Endothelial cell of umbilical vein (primary cell): ENCODE measurements at regions not wholly inside any gene's neighbourhood (a gene's known extent, or its start where the extent isn't known, plus 50 kb on each side); places are given as distances from the start of the nearest gene placed in this dataset.

ENCODE experiments used
- EZH2 ChIP-seq: IDR thresholded peaks from 2 replicates; pipeline ENCODE4 v1.6.1; 2012; ENCODE audit warnings: borderline replicate concordance, low read depth, mild to moderate bottlenecking, moderate library complexity, low read length, inconsistent platforms; ENCODE audit not compliant: severe bottlenecking
- GATA2 ChIP-seq: IDR thresholded peaks from 2 replicates; pipeline ENCODE4 v1.7.0; 2011; ENCODE audit warnings: low read depth, mild to moderate bottlenecking, moderate library complexity, mixed read lengths, low read length; ENCODE audit not compliant: insufficient read length, insufficient read depth
- JUN ChIP-seq: IDR thresholded peaks from 2 replicates; pipeline ENCODE4 v1.6.1; 2011; ENCODE audit warnings: borderline replicate concordance, low read depth; ENCODE audit not compliant: insufficient read length, insufficient read depth
- MAX ChIP-seq: IDR thresholded peaks from 2 replicates; pipeline ENCODE4 v1.6.1; 2011; ENCODE audit not compliant: insufficient read depth, insufficient read length
- POLR2A ChIP-seq: IDR thresholded peaks from 2 replicates; pipeline ENCODE4 v1.6.1; 2012; ENCODE audit warnings: low read depth, mild to moderate bottlenecking, control low read depth, low read length
- POLR2AphosphoS5 ChIP-seq: IDR thresholded peaks from 2 replicates; pipeline ENCODE4 v1.6.1; 2012; ENCODE audit warnings: low read depth, mild to moderate bottlenecking, control low read depth, low read length, moderate library complexity; ENCODE audit not compliant: insufficient read depth
- TF ChIP-seq, protein P1 (sequence below), 2 donors: IDR thresholded peaks; 1 replicate in 1 of 2; 2 replicates in 1 of 2; pipeline ENCODE4 v1.5.1; 2011; ENCODE audit warnings: low read length in 2 of 2, mild to moderate bottlenecking in 2 of 2, moderate library complexity in 2 of 2, control low read depth in 1 of 2, inconsistent platforms in 1 of 2, low read depth in 1 of 2; ENCODE audit not compliant: insufficient read depth in 1 of 2; ENCODE audit errors: extremely low read depth in 1 of 2

- TF ChIP-seq, protein P1, sequence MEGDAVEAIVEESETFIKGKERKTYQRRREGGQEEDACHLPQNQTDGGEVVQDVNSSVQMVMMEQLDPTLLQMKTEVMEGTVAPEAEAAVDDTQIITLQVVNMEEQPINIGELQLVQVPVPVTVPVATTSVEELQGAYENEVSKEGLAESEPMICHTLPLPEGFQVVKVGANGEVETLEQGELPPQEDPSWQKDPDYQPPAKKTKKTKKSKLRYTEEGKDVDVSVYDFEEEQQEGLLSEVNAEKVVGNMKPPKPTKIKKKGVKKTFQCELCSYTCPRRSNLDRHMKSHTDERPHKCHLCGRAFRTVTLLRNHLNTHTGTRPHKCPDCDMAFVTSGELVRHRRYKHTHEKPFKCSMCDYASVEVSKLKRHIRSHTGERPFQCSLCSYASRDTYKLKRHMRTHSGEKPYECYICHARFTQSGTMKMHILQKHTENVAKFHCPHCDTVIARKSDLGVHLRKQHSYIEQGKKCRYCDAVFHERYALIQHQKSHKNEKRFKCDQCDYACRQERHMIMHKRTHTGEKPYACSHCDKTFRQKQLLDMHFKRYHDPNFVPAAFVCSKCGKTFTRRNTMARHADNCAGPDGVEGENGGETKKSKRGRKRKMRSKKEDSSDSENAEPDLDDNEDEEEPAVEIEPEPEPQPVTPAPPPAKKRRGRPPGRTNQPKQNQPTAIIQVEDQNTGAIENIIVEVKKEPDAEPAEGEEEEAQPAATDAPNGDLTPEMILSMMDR (IDR thresholded peaks at IDR 0.05; ENCODE audit: extremely low read depth in 1 of 2, insufficient read depth in 1 of 2, low read depth in 1 of 2, low read length in 2 of 2): no peak
- TF ChIP-seq JUN (no peak), POLR2AphosphoS5 (no peak), EZH2 (no peak), GATA2 (no peak), POLR2A (no peak), MAX (no peak)
Measured at GRCh38 chr22:22375576-22376351, 131.2 kb downstream of the VPREB1 start.
